ENCODE measurements at regions not wholly inside any gene's neighbourhood (a gene's known extent, or its start where the extent isn't known, plus 50 kb on each side); places are given as distances from the start of the nearest gene placed in this dataset.

GRCh38 chr3:176930942-176931341, 266.3 kb downstream of the TBL1XR1 start:
- Histone ChIP-seq H3K9me3 (ENCODE audit: low read depth, low read length, poor library complexity, severe bottlenecking) (no peaks in the 10 kb centered on the region), H3K4me1 (ENCODE audit: insufficient read depth, low read length, poor library complexity, severe bottlenecking) (peaks cover 10% of the 10 kb centered on the region), H3K27ac (ENCODE audit: low read depth, low read length, poor library complexity, severe bottlenecking) (no peak overlapping the region), H3K36me3 (ENCODE audit: insufficient read depth, low read length, poor library complexity, severe bottlenecking) (no peaks in the 10 kb centered on the region), H3K27me3 (replicated peaks; ENCODE audit: insufficient read depth, low read depth, low read length, poor library complexity) (no peaks in the 10 kb centered on the region), H3K4me3 (ENCODE audit: low read depth, low read length, poor library complexity, severe bottlenecking) (no peak overlapping the region)
- DNase-seq (ENCODE audit: low spot score) = no peak
- no TSS peak for BruUV-seq (replicated peaks)
- POLR2A ChIA-PET (ENCODE audit: low non-redundant PET) = no interaction called here
- intact Hi-C loops (cut with micrococcal nuclease; ENCODE audit: unreplicated experiment) = loop anchor here (10.0 kb wide), 1 partner anchor 1454 kb away; no protein-coding TSS in a partner anchor
- CTCF ChIA-PET = no interaction called here
- TF ChIP-seq EZH2 (IDR thresholded peaks at IDR 0.05; ENCODE audit: borderline replicate concordance, low read depth, low read length, poor library complexity, severe bottlenecking) = no peak
- TF ChIP-seq CTCF (conservative IDR thresholded peaks at IDR 0.05; ENCODE audit: low read depth, low read length) = no peak

- ChIA-PET POLR2A (ENCODE audit: low non-redundant PET) (no interaction called here), CTCF (interaction anchor here (0.5 to 1.2 kb wide), 2 partner anchors 9 to 10 kb away, joined by 3 read pairs; no protein-coding TSS in a partner anchor)
- Histone ChIP-seq H3K36me3 (ENCODE audit: insufficient read depth, low read length, poor library complexity, severe bottlenecking) (no peaks in the 10 kb centered on the region), H3K27ac (ENCODE audit: low read depth, low read length, poor library complexity, severe bottlenecking) (no peak overlapping the region), H3K27me3 (replicated peaks; ENCODE audit: insufficient read depth, low read depth, low read length, poor library complexity) (no peaks in the 10 kb centered on the region), H3K9me3 (ENCODE audit: low read depth, low read length, poor library complexity, severe bottlenecking) (no peaks in the 10 kb centered on the region), H3K4me3 (ENCODE audit: low read depth, low read length, poor library complexity, severe bottlenecking) (no peak overlapping the region), H3K4me1 (ENCODE audit: insufficient read depth, low read length, poor library complexity, severe bottlenecking) (peaks cover 10% of the 10 kb centered on the region)
- no peak for DNase-seq (ENCODE audit: low spot score)
- TF ChIP-seq EZH2 (IDR thresholded peaks at IDR 0.05; ENCODE audit: borderline replicate concordance, low read depth, low read length, poor library complexity, severe bottlenecking) (no peak), CTCF (conservative IDR thresholded peaks at IDR 0.05; ENCODE audit: low read depth, low read length) (no peak)
- BruUV-seq (replicated peaks) = no TSS peak
- intact Hi-C loops (cut with micrococcal nuclease; ENCODE audit: unreplicated experiment) = no loop called here
Measured at GRCh38 chr3:176928582-176928931, 268.7 kb downstream of the TBL1XR1 start.

GRCh38 chr3:176927706-176928581, 269.3 kb downstream of the TBL1XR1 start:
- intact Hi-C loops (cut with micrococcal nuclease; ENCODE audit: unreplicated experiment) = no loop called here
- TF ChIP-seq EZH2 (IDR thresholded peaks at IDR 0.05; ENCODE audit: borderline replicate concordance, low read depth, low read length, poor library complexity, severe bottlenecking) = no peak
- Histone ChIP-seq H3K36me3 (ENCODE audit: insufficient read depth, low read length, poor library complexity, severe bottlenecking) (no peaks in the 10 kb centered on the region), H3K27me3 (replicated peaks; ENCODE audit: insufficient read depth, low read depth, low read length, poor library complexity) (no peaks in the 10 kb centered on the region), H3K27ac (ENCODE audit: low read depth, low read length, poor library complexity, severe bottlenecking) (no peak overlapping the region), H3K9me3 (ENCODE audit: low read depth, low read length, poor library complexity, severe bottlenecking) (no peaks in the 10 kb centered on the region), H3K4me3 (ENCODE audit: low read depth, low read length, poor library complexity, severe bottlenecking) (no peak overlapping the region), H3K4me1 (ENCODE audit: insufficient read depth, low read length, poor library complexity, severe bottlenecking) (peaks cover 10% of the 10 kb centered on the region)
- DNase-seq (ENCODE audit: low spot score) = no peak
- CTCF ChIA-PET = interaction anchor here (0.5 to 1.2 kb wide), 2 partner anchors 10 to 11 kb away, joined by 3 read pairs; no protein-coding TSS in a partner anchor
- POLR2A ChIA-PET (ENCODE audit: low non-redundant PET) = no interaction called here
- no TSS peak for BruUV-seq (replicated peaks)
